ENCODE measurements at regions not wholly inside any gene's neighbourhood (a gene's known extent, or its start where the extent isn't known, plus 50 kb on each side); places are given as distances from the start of the nearest gene placed in this dataset.

GRCh38 chr1:187985145-187985896 is 1156.6 kb downstream of the PLA2G4A start:
- no peak for FAIRE-seq
- no peak for ATAC-seq
- no peak for TF ChIP-seq PHF8 (IDR thresholded peaks at IDR 0.05; ENCODE audit: borderline replicate concordance, low read depth)
- no peak for TF ChIP-seq GATA3 (IDR thresholded peaks at IDR 0.05; ENCODE audit: borderline replicate concordance)
- TF ChIP-seq CTCF (IDR thresholded peaks at IDR 0.05) = no peak
- no peak for TF ChIP-seq NFE2L2 (conservative IDR thresholded peaks at IDR 0.05; ENCODE audit: low read length)
- TF ChIP-seq POLR2AphosphoS2 (conservative IDR thresholded peaks at IDR 0.05; ENCODE audit: low read length) = no peak
- no peak for TF ChIP-seq TFCP2L1 (CRISPR knock-in tag; IDR thresholded peaks at IDR 0.05)
- TF ChIP-seq MAX (IDR thresholded peaks at IDR 0.05) = no peak
- TF ChIP-seq MAFK (IDR thresholded peaks at IDR 0.05; ENCODE audit: partially characterized antibody) = no peak
- no peak for TF ChIP-seq ATOH8 (CRISPR knock-in tag; IDR thresholded peaks at IDR 0.05; ENCODE audit: low read depth)
- TF ChIP-seq JUNB (IDR thresholded peaks at IDR 0.05) = no peak
- no peak overlapping the region for H3K27ac ChIP-seq
- H3K4me3 ChIP-seq = no peak overlapping the region
- ChIA-PET POLR2A (no interaction called here), CTCF (no interaction called here)
- WGBS (ENCODE audit: missing lambda C conversion rate) = 73% methylated on average over 4 of the region's 4 CpGs
- H3K9me3 ChIP-seq = no peaks in the 10 kb centered on the region
- no peak overlapping the region for H3K4me2 ChIP-seq
- no peak for DNase-seq (ENCODE audit: low read depth in 1 of 2, low spot score in 1 of 2)
- H3K4me1 ChIP-seq = peaks cover 4% of the 10 kb centered on the region; the same call in 2 of the 3 replicates

GRCh38 chr1:187985897-187986654 is 1157.3 kb downstream of the PLA2G4A start:
- ATAC-seq (no peak), FAIRE-seq (no peak), DNase-seq (ENCODE audit: low read depth in 1 of 2, low spot score in 1 of 2) (no peak)
- WGBS (ENCODE audit: missing lambda C conversion rate) = 70% methylated on average over 3 of the region's 3 CpGs
- ChIA-PET POLR2A (no interaction called here), CTCF (no interaction called here)
- TF ChIP-seq BHLHE40 (IDR thresholded peaks at IDR 0.05; ENCODE audit: low read depth, low read length) (no peak), EHMT2 (IDR thresholded peaks at IDR 0.05; ENCODE audit: low read depth) (no peak), ZC3H11A (IDR thresholded peaks at IDR 0.05) (no peak), HOXB13 (CRISPR knock-in tag; IDR thresholded peaks at IDR 0.05; ENCODE audit: low read depth) (no peak), EHF (CRISPR knock-in tag; IDR thresholded peaks at IDR 0.05) (no peak), HOXA7 (CRISPR knock-in tag; IDR thresholded peaks at IDR 0.05) (no peak), CBX8 (IDR thresholded peaks at IDR 0.05) (no peak), HMGXB4 (CRISPR knock-in tag; IDR thresholded peaks at IDR 0.05; ENCODE audit: borderline replicate concordance) (no peak)
- Histone ChIP-seq H3K27ac (no peak overlapping the region), H3K4me2 (no peak overlapping the region), H3K4me1 (peaks cover 4% of the 10 kb centered on the region; the same call in 2 of the 3 replicates), H3K9me3 (no peaks in the 10 kb centered on the region), H3K4me3 (no peak overlapping the region)

Data from A549 (cell line).